HCT116 (cell line): ENCODE measurements at regions not wholly inside any gene's neighbourhood (a gene's known extent, or its start where the extent isn't known, plus 50 kb on each side); places are given as distances from the start of the nearest gene placed in this dataset.

Source experiments
- CEBPB ChIP-seq: IDR thresholded peaks from 2 replicates; pipeline ENCODE4 v1.6.1; 2012; ENCODE audit warnings: low read depth
- CTCF ChIP-seq, 3 experiments: fragments of 200-600 bp in 1 of 3; sonication (generic) in 1 of 3; IDR thresholded peaks in 2 of 3; conservative IDR thresholded peaks in 1 of 3; 2 replicates each; pipeline ENCODE4 v1.5.1; 2012 to 2017; ENCODE audit warnings: low read depth in 2 of 3, low read length in 2 of 3, antibody characterized with exemption in 1 of 3, borderline replicate concordance in 1 of 3, control low read depth in 1 of 3, mild to moderate bottlenecking in 1 of 3, mixed read lengths in 1 of 3, mixed run types in 1 of 3, moderate library complexity in 1 of 3; ENCODE audit not compliant: insufficient read depth in 1 of 3
- EZH2 ChIP-seq: fragments of 200-600 bp; sonication (generic); IDR thresholded peaks from 2 replicates; pipeline ENCODE4 v1.6.1; 2017; ENCODE audit warnings: antibody characterized with exemption, mixed run types
- EZH2phosphoT487 ChIP-seq: fragments of 200-600 bp; IDR thresholded peaks from 2 replicates; pipeline ENCODE4 v1.6.1; 2018; ENCODE audit warnings: antibody characterized with exemption, borderline replicate concordance
- JUND ChIP-seq: IDR thresholded peaks from 2 replicates; pipeline ENCODE4 v1.6.1; 2012
- POLR2A ChIP-seq: IDR thresholded peaks from 2 replicates; pipeline ENCODE4 v1.7.0; 2011; ENCODE audit warnings: borderline replicate concordance; ENCODE audit not compliant: insufficient read depth, insufficient read length; ENCODE audit errors: extremely low read depth
- POLR2AphosphoS5 ChIP-seq: IDR thresholded peaks from 2 replicates; pipeline ENCODE4 v1.6.1; 2011; ENCODE audit warnings: mild to moderate bottlenecking, low read depth, low read length, moderate library complexity
- RAD21 ChIP-seq: IDR thresholded peaks from 2 replicates; pipeline ENCODE4 v1.6.1; 2012; ENCODE audit warnings: low read depth, mild to moderate bottlenecking
- SIN3A ChIP-seq: IDR thresholded peaks from 2 replicates; pipeline ENCODE4 v1.6.1; 2012; ENCODE audit warnings: low read depth
- YY1 ChIP-seq: IDR thresholded peaks from 2 replicates; pipeline ENCODE4 v1.6.1; 2011; ENCODE audit warnings: low read length, low read depth, moderate library complexity, mild to moderate bottlenecking; ENCODE audit not compliant: insufficient replicate concordance; ENCODE audit errors: extremely low read depth
- ZNF274 ChIP-seq: fragments of 200-500 bp; sonication (Bioruptor generic); IDR thresholded peaks from 2 replicates; pipeline ENCODE4 v1.6.1; 2014; ENCODE audit warnings: mild to moderate bottlenecking, low read depth, low read length, inconsistent platforms

DNA sequence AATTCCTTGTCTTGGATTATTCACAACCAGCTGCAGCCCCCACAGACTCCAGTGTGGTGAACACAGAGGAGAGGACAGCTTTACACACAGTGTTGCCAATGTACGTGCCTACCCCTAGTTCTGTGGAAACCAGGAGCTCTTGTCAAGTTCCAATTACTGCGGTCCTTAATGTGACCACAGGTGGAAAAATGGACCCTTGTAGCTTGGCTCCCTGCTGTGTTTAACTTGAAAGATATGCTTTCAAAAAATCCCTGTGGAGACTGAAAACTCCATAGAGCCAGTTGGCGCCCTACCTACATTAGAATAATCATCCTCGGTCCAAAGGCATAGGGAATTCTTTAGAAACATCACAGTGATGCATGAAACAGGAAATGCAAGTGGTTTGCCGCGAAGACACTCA is 118.3 kb upstream of the SLC22A23 start:
- TF ChIP-seq SIN3A (no peak), POLR2A (no peak), CTCF (IDR thresholded peaks at IDR 0.05 in 2 of 3, conservative IDR thresholded peaks at IDR 0.05 in 1 of 3; ENCODE audit: borderline replicate concordance in 1 of 3, insufficient read depth in 1 of 3, low read depth in 2 of 3, low read length in 2 of 3) (no peak), EZH2phosphoT487 (no peak), YY1 (no peak), EZH2 (no peak), JUND (no peak), POLR2AphosphoS5 (no peak), ZNF274 (no peak), RAD21 (no peak), CEBPB (no peak)
